ENCODE measurements at regions not wholly inside any gene's neighbourhood (a gene's known extent, or its start where the extent isn't known, plus 50 kb on each side); places are given as distances from the start of the nearest gene placed in this dataset.

DNA sequence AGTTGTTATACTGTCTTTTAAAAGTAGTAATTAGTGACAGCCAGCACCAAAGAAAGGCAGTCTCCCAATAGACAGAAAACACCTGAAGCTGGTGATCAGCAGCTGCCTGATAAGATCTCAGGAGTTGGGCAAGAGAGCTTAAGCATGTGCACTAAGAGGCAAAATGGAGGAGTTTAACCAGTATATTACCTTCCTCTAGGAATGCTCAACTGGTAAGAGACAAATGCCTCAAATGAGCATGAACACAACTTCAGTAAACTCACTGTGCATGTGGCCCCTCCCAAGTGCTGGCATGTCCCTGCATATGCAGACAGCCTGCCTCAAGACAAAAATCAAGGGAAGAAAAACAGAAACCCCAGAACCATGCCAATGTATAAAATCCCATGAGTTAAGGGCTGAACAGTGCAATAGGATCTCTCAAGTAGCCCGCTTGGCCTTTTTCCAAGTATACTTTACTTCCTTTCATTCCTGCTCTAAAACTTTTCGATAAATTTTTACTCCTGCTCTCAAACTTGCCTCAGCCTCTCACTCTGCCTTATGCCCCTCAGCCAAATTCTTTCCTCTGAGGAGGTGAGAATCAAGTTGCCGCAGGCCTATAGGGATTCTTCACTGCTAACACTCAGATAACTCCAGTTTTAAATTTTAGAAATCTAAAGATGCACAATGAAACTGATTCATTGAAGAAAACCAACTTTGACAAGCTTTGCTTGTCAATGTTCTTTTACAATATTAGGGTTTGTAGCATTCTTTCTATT, 724.8 kb upstream of the RIOK2 start:
- Histone ChIP-seq H3K27ac (ENCODE audit: low read depth, low read length) (no peak overlapping the region), H3K79me2 (ENCODE audit: control insufficient read depth, insufficient read depth, low read length, unreplicated experiment) (no peaks in the 10 kb centered on the region), H2AFZ (ENCODE audit: low read length, unreplicated experiment) (no peak overlapping the region), H3K4me3 (ENCODE audit: low read depth, low read length) (no peak overlapping the region), H3K4me1 (ENCODE audit: control insufficient read depth, insufficient read depth, low read length, unreplicated experiment) (no peaks in the 10 kb centered on the region), H3K36me3 (ENCODE audit: insufficient read depth, low read length) (no peaks in the 10 kb centered on the region), H3K27me3 (ENCODE audit: insufficient read depth, low read length) (no peaks in the 10 kb centered on the region)

DNA sequence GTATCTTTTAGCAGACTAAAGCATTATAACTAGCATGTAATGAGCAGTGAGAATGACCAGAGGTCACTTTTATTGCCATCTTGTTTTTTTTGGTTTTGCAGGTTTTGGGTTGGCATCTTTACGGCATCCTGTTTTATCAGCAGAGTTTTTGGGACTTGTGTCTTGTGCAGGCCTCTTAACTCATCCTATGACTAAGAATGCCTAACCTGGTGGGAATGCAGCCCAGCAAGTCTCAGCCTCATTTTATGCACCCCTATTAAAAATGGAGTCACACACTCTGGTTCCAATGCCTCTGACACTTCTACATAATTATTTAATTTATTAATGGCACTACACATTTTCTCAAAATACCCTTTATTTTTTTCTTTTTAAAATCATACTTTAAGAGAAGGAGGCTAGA, 726.5 kb upstream of the RIOK2 start:
- no peaks in the 10 kb centered on the region for H3K4me1 ChIP-seq (ENCODE audit: control insufficient read depth, insufficient read depth, low read length, unreplicated experiment)
- H3K4me3 ChIP-seq (ENCODE audit: low read depth, low read length), result no peak overlapping the region
- H3K79me2 ChIP-seq (ENCODE audit: control insufficient read depth, insufficient read depth, low read length, unreplicated experiment), result no peaks in the 10 kb centered on the region
- H3K27ac ChIP-seq (ENCODE audit: low read depth, low read length), result no peak overlapping the region
- H2AFZ ChIP-seq (ENCODE audit: low read length, unreplicated experiment), result no peak overlapping the region
- no peaks in the 10 kb centered on the region for H3K36me3 ChIP-seq (ENCODE audit: insufficient read depth, low read length)
- no peaks in the 10 kb centered on the region for H3K27me3 ChIP-seq (ENCODE audit: insufficient read depth, low read length)

DNA sequence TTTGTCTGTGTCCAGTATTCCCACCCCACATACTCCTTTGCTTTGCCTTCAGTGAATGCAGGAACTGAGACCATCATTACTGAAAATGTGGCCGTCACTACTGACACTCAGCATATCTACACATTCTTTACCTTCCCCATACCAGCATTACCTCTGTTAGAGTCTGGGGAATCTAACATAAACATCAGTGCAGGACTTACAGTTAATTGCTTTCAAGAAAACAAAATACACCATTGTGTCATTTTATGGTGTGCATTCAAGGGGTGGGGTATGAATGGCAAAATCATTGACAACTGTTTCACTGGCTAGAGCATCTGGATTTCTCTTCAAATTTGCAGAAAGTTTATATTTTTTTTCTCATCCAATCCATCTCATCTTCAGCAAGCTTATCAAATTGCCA, 731.4 kb upstream of the RIOK2 start:
- Histone ChIP-seq H2AFZ (ENCODE audit: low read length, unreplicated experiment) (no peak overlapping the region), H3K4me3 (ENCODE audit: low read depth, low read length) (no peak overlapping the region), H3K79me2 (ENCODE audit: control insufficient read depth, insufficient read depth, low read length, unreplicated experiment) (no peaks in the 10 kb centered on the region), H3K36me3 (ENCODE audit: insufficient read depth, low read length) (no peaks in the 10 kb centered on the region), H3K4me1 (ENCODE audit: control insufficient read depth, insufficient read depth, low read length, unreplicated experiment) (no peaks in the 10 kb centered on the region), H3K27ac (ENCODE audit: low read depth, low read length) (no peak overlapping the region), H3K27me3 (ENCODE audit: insufficient read depth, low read length) (no peaks in the 10 kb centered on the region)

DNA sequence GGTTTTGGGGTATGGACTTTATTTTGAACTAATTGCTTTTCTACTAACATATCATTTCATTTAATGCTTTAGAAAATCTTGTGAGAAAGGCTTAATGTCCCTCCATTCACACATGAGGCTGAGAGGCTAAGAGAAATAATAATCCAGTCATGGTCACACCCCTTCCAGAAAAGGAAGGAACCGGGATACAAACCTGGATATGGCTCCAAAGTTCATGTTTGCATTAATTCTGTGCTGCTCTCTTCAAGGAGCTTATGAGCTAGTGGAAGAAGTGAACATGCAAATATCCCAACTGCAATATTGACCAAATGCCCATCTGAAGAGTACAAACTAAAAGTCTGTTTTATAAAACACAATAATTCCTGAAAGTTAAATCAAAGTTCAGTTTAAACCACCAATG, 732.1 kb upstream of the RIOK2 start:
- Histone ChIP-seq H3K79me2 (ENCODE audit: control insufficient read depth, insufficient read depth, low read length, unreplicated experiment) (no peaks in the 10 kb centered on the region), H2AFZ (ENCODE audit: low read length, unreplicated experiment) (no peak overlapping the region), H3K4me3 (ENCODE audit: low read depth, low read length) (no peak overlapping the region), H3K4me1 (ENCODE audit: control insufficient read depth, insufficient read depth, low read length, unreplicated experiment) (no peaks in the 10 kb centered on the region), H3K27me3 (ENCODE audit: insufficient read depth, low read length) (no peaks in the 10 kb centered on the region), H3K27ac (ENCODE audit: low read depth, low read length) (no peak overlapping the region), H3K36me3 (ENCODE audit: insufficient read depth, low read length) (no peaks in the 10 kb centered on the region)

DNA sequence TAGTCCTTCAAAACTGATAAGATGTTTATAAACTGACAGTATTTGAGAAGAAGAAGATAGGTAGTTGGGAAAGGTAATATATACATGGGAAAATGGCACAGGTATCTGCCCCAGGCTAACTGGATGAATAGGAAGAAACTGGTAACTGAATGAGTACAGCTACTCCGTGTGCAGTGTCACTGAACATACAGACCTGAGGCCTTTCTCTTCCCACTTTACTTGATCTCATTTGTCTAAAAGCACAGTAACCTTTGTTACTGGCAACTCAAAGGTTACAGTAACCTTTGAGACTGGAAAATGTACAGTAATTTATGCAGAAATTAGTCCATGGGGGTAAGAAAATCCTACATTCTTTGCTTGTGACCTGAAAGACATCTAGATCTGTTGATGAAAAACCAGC, 735.0 kb upstream of the RIOK2 start:
- Histone ChIP-seq H3K79me2 (ENCODE audit: control insufficient read depth, insufficient read depth, low read length, unreplicated experiment) (no peaks in the 10 kb centered on the region), H3K27ac (ENCODE audit: low read depth, low read length) (no peak overlapping the region), H3K27me3 (ENCODE audit: insufficient read depth, low read length) (no peaks in the 10 kb centered on the region), H3K4me1 (ENCODE audit: control insufficient read depth, insufficient read depth, low read length, unreplicated experiment) (no peaks in the 10 kb centered on the region), H2AFZ (ENCODE audit: low read length, unreplicated experiment) (no peak overlapping the region), H3K36me3 (ENCODE audit: insufficient read depth, low read length) (no peaks in the 10 kb centered on the region), H3K4me3 (ENCODE audit: low read depth, low read length) (no peak overlapping the region)

DNA sequence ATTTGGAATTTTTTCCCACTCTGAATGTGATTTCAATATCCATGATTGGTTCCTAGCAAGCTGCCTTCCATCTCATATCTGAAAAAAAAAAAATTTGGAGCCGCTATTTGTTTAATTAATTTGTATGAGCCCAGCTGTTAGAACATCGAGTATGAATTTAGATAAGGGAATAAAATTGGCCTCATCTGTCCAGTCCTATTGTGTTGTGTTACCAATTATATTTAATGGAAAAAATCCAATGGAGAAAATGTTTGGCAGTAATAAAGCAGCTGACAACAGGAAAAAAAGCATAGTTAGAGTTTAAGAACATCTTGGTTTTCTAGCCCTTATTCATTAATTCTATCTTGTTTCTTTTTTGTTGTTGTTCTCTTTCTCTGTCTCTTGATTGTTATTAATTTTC, 735.6 kb upstream of the RIOK2 start:
- Histone ChIP-seq H3K27me3 (ENCODE audit: insufficient read depth, low read length) (no peaks in the 10 kb centered on the region), H3K36me3 (ENCODE audit: insufficient read depth, low read length) (no peaks in the 10 kb centered on the region), H2AFZ (ENCODE audit: low read length, unreplicated experiment) (no peak overlapping the region), H3K4me1 (ENCODE audit: control insufficient read depth, insufficient read depth, low read length, unreplicated experiment) (no peaks in the 10 kb centered on the region), H3K79me2 (ENCODE audit: control insufficient read depth, insufficient read depth, low read length, unreplicated experiment) (no peaks in the 10 kb centered on the region), H3K4me3 (ENCODE audit: low read depth, low read length) (no peak overlapping the region), H3K27ac (ENCODE audit: low read depth, low read length) (no peak overlapping the region)

DNA sequence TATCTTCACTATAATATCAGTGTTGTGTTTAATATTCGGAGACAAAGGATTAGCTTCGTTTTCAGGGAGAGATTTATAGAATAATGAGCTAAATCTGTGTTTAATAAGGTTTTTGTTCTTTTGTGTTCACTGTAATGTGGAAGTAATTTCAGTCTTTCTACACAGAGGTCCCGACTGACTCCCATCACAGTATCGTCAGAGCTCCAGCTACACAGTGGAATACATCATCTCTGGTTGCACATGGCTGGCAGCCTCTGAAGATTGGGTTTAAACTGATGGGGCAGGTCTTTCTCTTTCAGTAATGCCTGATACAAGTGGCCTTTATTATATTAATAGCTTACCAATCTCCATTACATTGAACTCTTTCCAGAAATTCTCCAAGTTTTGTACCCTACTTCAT, 736.7 kb upstream of the RIOK2 start:
- no peaks in the 10 kb centered on the region for H3K4me1 ChIP-seq (ENCODE audit: control insufficient read depth, insufficient read depth, low read length, unreplicated experiment)
- H2AFZ ChIP-seq (ENCODE audit: low read length, unreplicated experiment), result no peak overlapping the region
- no peaks in the 10 kb centered on the region for H3K27me3 ChIP-seq (ENCODE audit: insufficient read depth, low read length)
- no peak overlapping the region for H3K4me3 ChIP-seq (ENCODE audit: low read depth, low read length)
- H3K27ac ChIP-seq (ENCODE audit: low read depth, low read length), result no peak overlapping the region
- no peaks in the 10 kb centered on the region for H3K79me2 ChIP-seq (ENCODE audit: control insufficient read depth, insufficient read depth, low read length, unreplicated experiment)
- no peaks in the 10 kb centered on the region for H3K36me3 ChIP-seq (ENCODE audit: insufficient read depth, low read length)

DNA sequence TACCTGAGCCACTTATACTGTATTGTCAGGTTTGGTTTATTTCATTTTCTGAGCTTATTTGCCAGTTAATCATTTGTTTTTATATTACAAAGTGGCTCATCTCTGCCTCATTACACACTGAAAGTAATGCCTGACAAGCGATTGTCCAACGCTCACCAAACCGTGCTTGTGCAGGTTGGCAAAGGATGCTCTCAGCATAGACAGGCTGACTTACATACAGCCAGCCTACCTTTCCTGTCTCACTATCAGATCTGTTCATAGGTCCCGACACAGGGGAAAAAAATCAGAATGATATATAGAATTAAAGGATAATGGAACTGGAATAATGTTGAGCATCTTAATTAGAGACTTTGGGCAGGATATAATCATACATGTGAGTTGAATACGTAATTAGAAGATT, 739.7 kb upstream of the RIOK2 start:
- H3K79me2 ChIP-seq (ENCODE audit: control insufficient read depth, insufficient read depth, low read length, unreplicated experiment), result no peaks in the 10 kb centered on the region
- no peak overlapping the region for H3K27ac ChIP-seq (ENCODE audit: low read depth, low read length)
- no peaks in the 10 kb centered on the region for H3K4me1 ChIP-seq (ENCODE audit: control insufficient read depth, insufficient read depth, low read length, unreplicated experiment)
- no peaks in the 10 kb centered on the region for H3K27me3 ChIP-seq (ENCODE audit: insufficient read depth, low read length)
- no peaks in the 10 kb centered on the region for H3K36me3 ChIP-seq (ENCODE audit: insufficient read depth, low read length)
- H2AFZ ChIP-seq (ENCODE audit: low read length, unreplicated experiment), result no peak overlapping the region
- no peak overlapping the region for H3K4me3 ChIP-seq (ENCODE audit: low read depth, low read length)

DNA sequence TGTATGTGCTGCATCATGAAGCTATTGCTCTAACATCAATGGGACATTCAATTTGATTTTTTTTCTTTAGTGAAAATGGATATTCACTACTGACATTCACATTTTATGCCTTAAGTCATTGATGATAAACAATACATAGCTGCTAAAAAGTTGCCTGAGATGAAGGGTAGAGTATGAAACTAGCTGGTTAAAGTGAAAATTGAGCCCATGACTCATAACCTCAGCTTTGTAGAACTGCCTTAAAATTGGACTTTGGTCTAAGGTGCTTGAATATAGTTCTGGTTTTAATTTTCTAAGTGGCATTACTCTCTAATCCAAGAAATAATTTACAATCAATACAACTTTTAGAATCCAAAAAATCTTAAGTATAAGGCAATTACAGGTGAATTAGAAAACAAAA, 740.4 kb upstream of the RIOK2 start:
- H3K4me3 ChIP-seq (ENCODE audit: low read depth, low read length), result no peak overlapping the region
- H3K79me2 ChIP-seq (ENCODE audit: control insufficient read depth, insufficient read depth, low read length, unreplicated experiment), result no peaks in the 10 kb centered on the region
- no peaks in the 10 kb centered on the region for H3K27me3 ChIP-seq (ENCODE audit: insufficient read depth, low read length)
- H3K36me3 ChIP-seq (ENCODE audit: insufficient read depth, low read length), result no peaks in the 10 kb centered on the region
- H2AFZ ChIP-seq (ENCODE audit: low read length, unreplicated experiment), result no peak overlapping the region
- H3K27ac ChIP-seq (ENCODE audit: low read depth, low read length), result no peak overlapping the region
- no peaks in the 10 kb centered on the region for H3K4me1 ChIP-seq (ENCODE audit: control insufficient read depth, insufficient read depth, low read length, unreplicated experiment)

DNA sequence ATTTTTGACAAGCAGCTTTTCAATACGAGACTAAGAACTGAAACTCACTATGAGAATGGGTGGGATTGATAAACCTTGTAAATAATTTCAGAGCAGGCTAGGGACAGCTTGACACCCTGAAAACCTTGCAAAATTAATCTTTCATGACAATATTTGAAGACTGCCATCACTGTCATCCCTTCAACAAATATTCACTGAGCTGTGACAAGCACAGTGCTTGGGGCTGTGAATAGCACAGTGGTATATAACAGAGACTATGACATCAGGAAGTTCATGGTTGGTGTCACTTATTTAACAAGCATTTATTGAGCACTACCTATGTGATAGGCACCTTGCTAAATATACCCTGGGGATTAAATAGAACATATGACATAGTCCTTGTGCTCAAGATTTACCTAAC, 741.0 kb upstream of the RIOK2 start:
- H3K36me3 ChIP-seq (ENCODE audit: insufficient read depth, low read length), result no peaks in the 10 kb centered on the region
- H3K27ac ChIP-seq (ENCODE audit: low read depth, low read length), result no peak overlapping the region
- H3K27me3 ChIP-seq (ENCODE audit: insufficient read depth, low read length), result no peaks in the 10 kb centered on the region
- H2AFZ ChIP-seq (ENCODE audit: low read length, unreplicated experiment), result no peak overlapping the region
- no peaks in the 10 kb centered on the region for H3K4me1 ChIP-seq (ENCODE audit: control insufficient read depth, insufficient read depth, low read length, unreplicated experiment)
- no peaks in the 10 kb centered on the region for H3K79me2 ChIP-seq (ENCODE audit: control insufficient read depth, insufficient read depth, low read length, unreplicated experiment)
- H3K4me3 ChIP-seq (ENCODE audit: low read depth, low read length), result no peak overlapping the region

DNA sequence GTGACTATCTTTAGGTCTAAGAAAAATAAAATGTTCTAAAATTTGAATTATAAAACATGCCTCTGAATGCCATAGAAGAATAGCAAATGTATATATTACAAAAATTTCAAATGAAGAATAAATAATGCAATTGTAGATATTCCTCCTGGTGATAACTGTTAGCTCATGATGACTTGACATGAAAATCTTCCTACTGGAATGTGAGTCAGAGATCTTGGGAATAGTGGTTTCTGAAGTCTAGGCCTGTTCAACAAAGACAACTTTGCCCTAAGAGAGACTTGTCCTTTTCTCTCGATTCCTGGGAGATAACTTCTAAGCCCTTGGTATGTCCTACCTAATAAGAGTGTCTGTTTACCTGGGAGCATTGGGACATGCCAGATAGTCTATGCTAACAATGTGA, 746.3 kb upstream of the RIOK2 start:
- H3K27me3 ChIP-seq (ENCODE audit: insufficient read depth, low read length), result no peaks in the 10 kb centered on the region
- H3K27ac ChIP-seq (ENCODE audit: low read depth, low read length), result no peak overlapping the region
- no peaks in the 10 kb centered on the region for H3K36me3 ChIP-seq (ENCODE audit: insufficient read depth, low read length)
- no peaks in the 10 kb centered on the region for H3K79me2 ChIP-seq (ENCODE audit: control insufficient read depth, insufficient read depth, low read length, unreplicated experiment)
- H3K4me3 ChIP-seq (ENCODE audit: low read depth, low read length), result no peak overlapping the region
- H3K4me1 ChIP-seq (ENCODE audit: control insufficient read depth, insufficient read depth, low read length, unreplicated experiment), result no peaks in the 10 kb centered on the region
- H2AFZ ChIP-seq (ENCODE audit: low read length, unreplicated experiment), result no peak overlapping the region

Data from ACC112 (cell line).